ENCODE measurements at regions not wholly inside any gene's neighbourhood (a gene's known extent, or its start where the extent isn't known, plus 50 kb on each side); places are given as distances from the start of the nearest gene placed in this dataset.

GRCh38 chr5:133756036-133756435 is 143.7 kb upstream of the FSTL4 start:
- TF ChIP-seq, protein P1, sequence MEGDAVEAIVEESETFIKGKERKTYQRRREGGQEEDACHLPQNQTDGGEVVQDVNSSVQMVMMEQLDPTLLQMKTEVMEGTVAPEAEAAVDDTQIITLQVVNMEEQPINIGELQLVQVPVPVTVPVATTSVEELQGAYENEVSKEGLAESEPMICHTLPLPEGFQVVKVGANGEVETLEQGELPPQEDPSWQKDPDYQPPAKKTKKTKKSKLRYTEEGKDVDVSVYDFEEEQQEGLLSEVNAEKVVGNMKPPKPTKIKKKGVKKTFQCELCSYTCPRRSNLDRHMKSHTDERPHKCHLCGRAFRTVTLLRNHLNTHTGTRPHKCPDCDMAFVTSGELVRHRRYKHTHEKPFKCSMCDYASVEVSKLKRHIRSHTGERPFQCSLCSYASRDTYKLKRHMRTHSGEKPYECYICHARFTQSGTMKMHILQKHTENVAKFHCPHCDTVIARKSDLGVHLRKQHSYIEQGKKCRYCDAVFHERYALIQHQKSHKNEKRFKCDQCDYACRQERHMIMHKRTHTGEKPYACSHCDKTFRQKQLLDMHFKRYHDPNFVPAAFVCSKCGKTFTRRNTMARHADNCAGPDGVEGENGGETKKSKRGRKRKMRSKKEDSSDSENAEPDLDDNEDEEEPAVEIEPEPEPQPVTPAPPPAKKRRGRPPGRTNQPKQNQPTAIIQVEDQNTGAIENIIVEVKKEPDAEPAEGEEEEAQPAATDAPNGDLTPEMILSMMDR (IDR thresholded peaks at IDR 0.05) = no peak
- no peak for TF ChIP-seq ZFX (IDR thresholded peaks at IDR 0.05; ENCODE audit: borderline replicate concordance)
